Transverse colon (tissue), 4 donors: ENCODE measurements at regions not wholly inside any gene's neighbourhood (a gene's known extent, or its start where the extent isn't known, plus 50 kb on each side); places are given as distances from the start of the nearest gene placed in this dataset.

Experiments
- CTCF ChIP-seq, 5 experiments: fragments of 200-600 bp in 3 of 5; fragments of 450-650 bp in 2 of 5; sonication (generic) in 3 of 5; IDR thresholded peaks; 1 replicate in 2 of 5; 2 replicates in 3 of 5; pipeline ENCODE4 v1.5.1; 2016 to 2017; ENCODE audit warnings: antibody characterized with exemption in 5 of 5, inconsistent platforms in 3 of 5, mild to moderate bottlenecking in 2 of 5, moderate library complexity in 1 of 5
- POLR2A ChIP-seq: fragments of 450-650 bp; IDR thresholded peaks from one replicate; pipeline ENCODE4 v1.6.1; 2016; ENCODE audit warnings: antibody characterized with exemption, mild to moderate bottlenecking, moderate library complexity
- POLR2AphosphoS5 ChIP-seq, 3 donors: sonication (generic); formaldehyde crosslinking; IDR thresholded peaks; one replicate each; pipeline ENCODE4 v1.6.1; 2016; ENCODE audit warnings: antibody characterized with exemption in 3 of 3

DNA sequence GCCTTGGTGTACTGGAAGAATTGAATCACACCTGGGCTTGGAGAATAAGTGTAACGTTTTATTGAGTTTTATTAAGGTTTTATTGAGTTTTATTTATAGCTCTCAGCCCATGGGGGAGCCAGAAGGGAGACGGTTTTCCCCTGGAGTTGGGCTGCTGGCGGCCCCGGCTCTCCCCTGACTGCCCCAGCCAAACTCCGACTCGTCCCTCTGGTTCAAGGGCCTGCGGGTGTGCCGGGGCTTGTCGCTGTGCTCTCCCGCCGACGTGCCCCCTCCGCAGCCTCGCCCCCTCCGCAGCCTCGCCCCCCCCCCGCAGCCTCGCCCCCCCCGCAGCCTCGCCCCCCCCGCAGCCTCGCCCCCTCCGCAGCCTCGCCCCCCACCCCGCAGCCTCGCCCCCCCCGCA is 326.1 kb upstream of the RTL1 start:
- TF ChIP-seq CTCF (IDR thresholded peaks at IDR 0.05) (no peak), POLR2A (no peak), POLR2AphosphoS5 (IDR thresholded peaks at IDR 0.05) (no peak)
